SK-N-SH treated with all-trans-retinoic acid at 6 μM for 48 hours (cell line): ENCODE measurements at regions not wholly inside any gene's neighbourhood (a gene's known extent, or its start where the extent isn't known, plus 50 kb on each side); places are given as distances from the start of the nearest gene placed in this dataset.

ENCODE experiments used
- CSDC2 ChIP-seq: fragments of 250-450 bp; sonication (Bioruptor Pico); IDR thresholded peaks from 2 replicates; pipeline ENCODE4 v1.5.0; 2020; ENCODE audit warnings: mild to moderate bottlenecking, moderate library complexity
- ESRRG ChIP-seq: fragments of 250-450 bp; sonication (Bioruptor Pico); IDR thresholded peaks from 2 replicates; pipeline ENCODE4 v1.6.1; 2021; ENCODE audit warnings: mild to moderate bottlenecking
- GLIS3 ChIP-seq: fragments of 250-450 bp; sonication (Bioruptor Pico); IDR thresholded peaks from 2 replicates; pipeline ENCODE4 v1.5.0; 2020; ENCODE audit warnings: mild to moderate bottlenecking, moderate library complexity
- RARB ChIP-seq: fragments of 250-450 bp; sonication (Bioruptor Pico); IDR thresholded peaks from 2 replicates; pipeline ENCODE4 v1.8.0; 2021; ENCODE audit warnings: mild to moderate bottlenecking, moderate library complexity
- SNAI2 ChIP-seq: fragments of 250-450 bp; sonication (Bioruptor Pico); IDR thresholded peaks from 2 replicates; pipeline ENCODE4 v1.5.0; 2020; ENCODE audit warnings: mild to moderate bottlenecking, moderate library complexity
- TCF4 ChIP-seq: fragments of 250-450 bp; sonication (Bioruptor Pico); IDR thresholded peaks from 2 replicates; pipeline ENCODE4 v1.8.0; 2021; ENCODE audit warnings: mild to moderate bottlenecking, moderate library complexity, borderline replicate concordance
- TOX ChIP-seq: fragments of 250-450 bp; sonication (Bioruptor Pico); IDR thresholded peaks from 2 replicates; pipeline ENCODE4 v1.8.0; 2021; ENCODE audit warnings: mild to moderate bottlenecking, moderate library complexity, borderline replicate concordance
- ZFP30 ChIP-seq: fragments of 450-650 bp; formaldehyde crosslinking; IDR thresholded peaks from 2 replicates; pipeline ENCODE4 v1.5.0; 2022; ENCODE audit warnings: mild to moderate bottlenecking, moderate library complexity
- ZNF565 ChIP-seq: fragments of 450-650 bp; formaldehyde crosslinking; conservative IDR thresholded peaks from 2 replicates; pipeline ENCODE4 v1.5.0; 2020; ENCODE audit warnings: low read depth, mild to moderate bottlenecking, moderate library complexity
- TF ChIP-seq, protein P1 (sequence below): fragments of 250-450 bp; sonication (Bioruptor Pico); IDR thresholded peaks from 2 replicates; pipeline ENCODE4 v1.5.0; 2020; ENCODE audit warnings: mild to moderate bottlenecking, moderate library complexity

DNA sequence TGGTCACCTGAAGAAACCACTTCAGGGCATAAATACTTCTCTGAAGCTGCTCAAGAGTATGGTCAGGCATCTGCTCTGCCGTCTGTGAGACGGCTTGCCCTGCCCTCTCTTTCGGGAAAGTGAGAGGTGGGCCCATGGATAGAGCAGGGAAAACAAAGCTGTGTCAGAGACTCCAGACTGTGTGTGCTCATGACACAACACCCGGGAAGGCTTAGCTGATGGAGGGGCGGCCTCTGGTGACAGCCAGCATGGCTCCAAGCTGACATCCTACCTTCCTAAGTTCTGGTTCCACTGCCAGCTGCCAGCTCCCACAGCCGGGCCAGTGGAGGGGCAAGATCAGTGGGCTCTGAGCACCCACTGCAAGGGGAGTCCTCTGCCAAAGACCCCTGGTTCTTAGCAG lies 215.3 kb downstream of the ANKRD30B start:
- TF ChIP-seq SNAI2 (CRISPR knock-in tag) (no peak), RARB (CRISPR knock-in tag) (no peak), ZFP30 (CRISPR knock-in tag) (no peak), CSDC2 (CRISPR knock-in tag) (no peak), TOX (CRISPR knock-in tag) (no peak), GLIS3 (CRISPR knock-in tag) (no peak), TCF4 (no peak), ZNF565 (no peak), ESRRG (CRISPR knock-in tag) (no peak)
- TF ChIP-seq, protein P1, sequence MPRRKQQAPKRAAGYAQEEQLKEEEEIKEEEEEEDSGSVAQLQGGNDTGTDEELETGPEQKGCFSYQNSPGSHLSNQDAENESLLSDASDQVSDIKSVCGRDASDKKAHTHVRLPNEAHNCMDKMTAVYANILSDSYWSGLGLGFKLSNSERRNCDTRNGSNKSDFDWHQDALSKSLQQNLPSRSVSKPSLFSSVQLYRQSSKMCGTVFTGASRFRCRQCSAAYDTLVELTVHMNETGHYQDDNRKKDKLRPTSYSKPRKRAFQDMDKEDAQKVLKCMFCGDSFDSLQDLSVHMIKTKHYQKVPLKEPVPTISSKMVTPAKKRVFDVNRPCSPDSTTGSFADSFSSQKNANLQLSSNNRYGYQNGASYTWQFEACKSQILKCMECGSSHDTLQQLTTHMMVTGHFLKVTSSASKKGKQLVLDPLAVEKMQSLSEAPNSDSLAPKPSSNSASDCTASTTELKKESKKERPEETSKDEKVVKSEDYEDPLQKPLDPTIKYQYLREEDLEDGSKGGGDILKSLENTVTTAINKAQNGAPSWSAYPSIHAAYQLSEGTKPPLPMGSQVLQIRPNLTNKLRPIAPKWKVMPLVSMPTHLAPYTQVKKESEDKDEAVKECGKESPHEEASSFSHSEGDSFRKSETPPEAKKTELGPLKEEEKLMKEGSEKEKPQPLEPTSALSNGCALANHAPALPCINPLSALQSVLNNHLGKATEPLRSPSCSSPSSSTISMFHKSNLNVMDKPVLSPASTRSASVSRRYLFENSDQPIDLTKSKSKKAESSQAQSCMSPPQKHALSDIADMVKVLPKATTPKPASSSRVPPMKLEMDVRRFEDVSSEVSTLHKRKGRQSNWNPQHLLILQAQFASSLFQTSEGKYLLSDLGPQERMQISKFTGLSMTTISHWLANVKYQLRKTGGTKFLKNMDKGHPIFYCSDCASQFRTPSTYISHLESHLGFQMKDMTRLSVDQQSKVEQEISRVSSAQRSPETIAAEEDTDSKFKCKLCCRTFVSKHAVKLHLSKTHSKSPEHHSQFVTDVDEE (CRISPR knock-in tag): no peak
